H1 (cell line): ENCODE measurements at regions not wholly inside any gene's neighbourhood (a gene's known extent, or its start where the extent isn't known, plus 50 kb on each side); places are given as distances from the start of the nearest gene placed in this dataset.

Experiments
- CTCF ChIA-PET: fragments of 300-600 bp; sonication (Branson Sonifier 250); formaldehyde crosslinking; loops from one replicate; lab custom pipeline; 2021; ENCODE audit not compliant: partially characterized antibody; lab: Charles Lee
- POLR2A ChIA-PET: fragments of 300-600 bp; sonication (Branson Sonifier 250); formaldehyde crosslinking; loops from one replicate; lab custom pipeline; 2021; ENCODE audit warnings: inconsistent platforms; ENCODE audit not compliant: partially characterized antibody; lab: Charles Lee
- DNase-seq, 2 experiments: peaks; one replicate each; pipeline versions ENCODE4 v3.0.0 to v3.0.0-alpha.2; 2010 to 2022; ENCODE audit warnings: low spot score in 2 of 2, low read depth in 1 of 2, mixed read lengths in 1 of 2
- FAIRE-seq: peaks from 2 replicates; lab custom pipeline; 2011; peaks lifted over from hg19 to GRCh38; lab: Jason Lieb, UNC
- H2AFZ ChIP-seq: 2 replicates; pipeline ENCODE4 v1.8.1; 2012; ENCODE audit warnings: low read length, inconsistent platforms
- H2AK5ac ChIP-seq: 2 replicates; pipeline ENCODE4 v1.6.1; 2013; ENCODE audit warnings: low read depth, low read length
- H2BK120ac ChIP-seq: replicated peaks from 2 replicates; pipeline ENCODE3; 2013; ENCODE audit warnings: low read depth, low read length, inconsistent platforms
- H2BK12ac ChIP-seq: 2 replicates; pipeline ENCODE4 v1.6.1; 2013; ENCODE audit warnings: low read depth, low read length
- H2BK15ac ChIP-seq: 2 replicates; pipeline ENCODE4 v1.6.1; 2013; ENCODE audit warnings: low read length
- H2BK20ac ChIP-seq: 2 replicates; pipeline ENCODE4 v1.6.1; 2013; ENCODE audit warnings: low read length
- H2BK5ac ChIP-seq: 2 replicates; pipeline ENCODE4 v1.6.1; 2013; ENCODE audit warnings: low read depth, low read length
- H3K14ac ChIP-seq: 2 replicates; pipeline ENCODE4 v1.6.1; 2013; ENCODE audit warnings: inconsistent platforms; ENCODE audit not compliant: insufficient read length
- H3K18ac ChIP-seq: 2 replicates; pipeline ENCODE4 v1.6.1; 2013; ENCODE audit warnings: low read length; ENCODE audit errors: extremely low read depth
- H3K23ac ChIP-seq: 2 replicates; pipeline ENCODE4 v1.6.1; 2013; ENCODE audit warnings: inconsistent platforms; ENCODE audit not compliant: insufficient read length
- H3K23me2 ChIP-seq: 2 replicates; pipeline ENCODE4 v1.6.1; 2013; ENCODE audit warnings: low read depth, low read length
- H3K27ac ChIP-seq: 2 replicates; pipeline ENCODE4 v1.6.1; 2011; ENCODE audit warnings: low read depth, low read length, inconsistent platforms
- H3K27me3 ChIP-seq, 4 experiments: replicated peaks in 1 of 4; 1 replicate in 1 of 4; 2 replicates in 3 of 4; pipeline versions ENCODE4 v1.6.1 to v1.8.1; 2011 to 2013; ENCODE audit warnings: low read length in 3 of 4, mild to moderate bottlenecking in 3 of 4, inconsistent platforms in 2 of 4, mixed read lengths in 2 of 4, moderate library complexity in 1 of 4; ENCODE audit not compliant: control insufficient read depth in 3 of 4, insufficient read depth in 3 of 4; ENCODE audit errors: extremely low read depth in 1 of 4
- H3K36me3 ChIP-seq, 4 experiments: 2 replicates each; pipeline versions ENCODE4 v1.6.1 to v1.8.1; 2011 to 2013; ENCODE audit warnings: mild to moderate bottlenecking in 4 of 4, low read length in 3 of 4, moderate library complexity in 2 of 4, control low read depth in 1 of 4, inconsistent platforms in 1 of 4; ENCODE audit not compliant: insufficient read depth in 4 of 4, control insufficient read depth in 2 of 4
- H3K4ac ChIP-seq: replicated peaks from 2 replicates; pipeline ENCODE3; 2013; ENCODE audit warnings: low read length, low read depth, mixed read lengths, inconsistent platforms; ENCODE audit not compliant: insufficient read length
- H3K4me1 ChIP-seq, 4 experiments: replicated peaks in 1 of 4; 1 replicate in 1 of 4; 2 replicates in 3 of 4; pipeline versions ENCODE4 v1.6.1 to v1.8.1; 2011 to 2013; ENCODE audit warnings: low read length in 3 of 4, inconsistent platforms in 2 of 4, mixed read lengths in 1 of 4; ENCODE audit not compliant: insufficient read depth in 4 of 4, control insufficient read depth in 3 of 4
- H3K4me2 ChIP-seq, 2 experiments: 2 replicates each; pipeline versions ENCODE4 v1.6.1 to v1.8.1; 2011 to 2013; ENCODE audit warnings: low read depth in 2 of 2, low read length in 2 of 2, control low read depth in 1 of 2, inconsistent platforms in 1 of 2, mild to moderate bottlenecking in 1 of 2; ENCODE audit not compliant: insufficient read depth in 1 of 2
- H3K4me3 ChIP-seq, 4 experiments: fragments of 200-600, 300-600 bp in 1 of 4; sonication (generic), shearing (Covaris generic), sonication (Bioruptor Twin) in 1 of 4; 2 replicates each; pipeline versions ENCODE4 v1.5.1 to v1.8.1; 2011 to 2016; ENCODE audit warnings: low read length in 4 of 4, low read depth in 3 of 4, control low read depth in 2 of 4, inconsistent platforms in 2 of 4, mild to moderate bottlenecking in 2 of 4, mixed read lengths in 1 of 4, moderate library complexity in 1 of 4; ENCODE audit not compliant: insufficient read depth in 2 of 4; ENCODE audit errors: extremely low read depth in 1 of 4
- H3K56ac ChIP-seq: replicated peaks from 2 replicates; pipeline ENCODE3; 2013; ENCODE audit warnings: low read depth, mild to moderate bottlenecking, mixed read lengths, low read length, inconsistent platforms; ENCODE audit not compliant: insufficient read length
- H3K79me1 ChIP-seq: 2 replicates; pipeline ENCODE4 v1.6.1; 2013; ENCODE audit warnings: low read depth, low read length, control low read depth
- H3K79me2 ChIP-seq, 2 experiments: 2 replicates each; pipeline versions ENCODE4 v1.6.1 to v1.8.1; 2012 to 2013; ENCODE audit warnings: low read length in 2 of 2, mild to moderate bottlenecking in 2 of 2, inconsistent platforms in 1 of 2; ENCODE audit not compliant: insufficient read depth in 2 of 2, control insufficient read depth in 1 of 2
- H3K9ac ChIP-seq, 4 experiments: replicated peaks in 1 of 4; 1 replicate in 1 of 4; 2 replicates in 3 of 4; pipeline versions ENCODE4 v1.6.1 to v1.8.1; 2011 to 2013; ENCODE audit warnings: low read depth in 3 of 4, low read length in 3 of 4, control low read depth in 2 of 4, mild to moderate bottlenecking in 2 of 4, moderate library complexity in 2 of 4, inconsistent platforms in 1 of 4; ENCODE audit errors: extremely low read depth in 1 of 4
- H3K9me3 ChIP-seq, 2 experiments: 2 replicates each; pipeline versions ENCODE4 v1.6.1 to v1.8.1; 2012 to 2013; ENCODE audit warnings: mild to moderate bottlenecking in 2 of 2, moderate library complexity in 2 of 2, control low read depth in 1 of 2, inconsistent platforms in 1 of 2, low read depth in 1 of 2, low read length in 1 of 2, mixed read lengths in 1 of 2; ENCODE audit not compliant: insufficient read depth in 2 of 2
- H4K20me1 ChIP-seq, 2 experiments: replicated peaks in 1 of 2; 2 replicates each; pipeline versions ENCODE3 to v1.8.1; 2011 to 2013; ENCODE audit warnings: inconsistent platforms in 2 of 2, low read length in 2 of 2, mild to moderate bottlenecking in 1 of 2; ENCODE audit not compliant: insufficient read depth in 2 of 2, control insufficient read depth in 1 of 2
- H4K5ac ChIP-seq: 2 replicates; pipeline ENCODE4 v1.6.1; 2013; ENCODE audit warnings: low read length, low read depth, mixed read lengths, inconsistent platforms; ENCODE audit not compliant: insufficient read length
- H4K8ac ChIP-seq: 2 replicates; pipeline ENCODE4 v1.8.0; 2013; ENCODE audit warnings: mild to moderate bottlenecking, moderate library complexity, low read length, inconsistent platforms; ENCODE audit not compliant: insufficient read depth; ENCODE audit errors: extremely low read depth
- H4K91ac ChIP-seq: replicated peaks from 2 replicates; pipeline ENCODE3; 2013; ENCODE audit warnings: low read length, mixed read lengths, inconsistent platforms; ENCODE audit not compliant: insufficient read length
- BACH1 ChIP-seq: IDR thresholded peaks from 2 replicates; pipeline ENCODE4 v1.6.1; 2012; ENCODE audit warnings: low read length, improper control_type of control experiment
- CBX5 ChIP-seq: fragments of 300-800, 300-1000 bp; sonication (generic); IDR thresholded peaks from 2 replicates; pipeline ENCODE4 v1.7.1; 2016; ENCODE audit warnings: antibody characterized with exemption, low read length, low read depth
- CEBPB ChIP-seq: IDR thresholded peaks from 2 replicates; pipeline ENCODE4 v1.6.1; 2012; ENCODE audit warnings: low read depth, low read length
- EGR1 ChIP-seq: IDR thresholded peaks from 2 replicates; pipeline ENCODE4 v1.6.1; 2011; ENCODE audit warnings: low read depth, low read length, borderline replicate concordance
- POLR2A ChIP-seq, 2 experiments: IDR thresholded peaks; 1 replicate in 1 of 2; 2 replicates in 1 of 2; pipeline ENCODE4 v1.6.1; 2011; ENCODE audit warnings: low read depth in 2 of 2, low read length in 2 of 2, mild to moderate bottlenecking in 2 of 2; ENCODE audit errors: control extremely low read depth in 1 of 2
- POU5F1 ChIP-seq: IDR thresholded peaks from 2 replicates; pipeline ENCODE4 v1.6.1; 2011; ENCODE audit warnings: low read depth, mild to moderate bottlenecking, low read length, moderate library complexity
- RAD21 ChIP-seq, 2 experiments: IDR thresholded peaks in 1 of 2; conservative IDR thresholded peaks in 1 of 2; 2 replicates each; pipeline ENCODE4 v1.6.1; 2011; ENCODE audit warnings: low read depth in 2 of 2, low read length in 2 of 2, improper control_type of control experiment in 1 of 2, inconsistent platforms in 1 of 2, mild to moderate bottlenecking in 1 of 2, moderate library complexity in 1 of 2
- RBBP5 ChIP-seq: IDR thresholded peaks from 2 replicates; pipeline ENCODE4 v1.7.1; 2012; ENCODE audit warnings: low read depth, mild to moderate bottlenecking, inconsistent platforms, low read length, moderate library complexity, borderline replicate concordance
- SIX5 ChIP-seq: IDR thresholded peaks from 2 replicates; pipeline ENCODE4 v1.6.1; 2011; ENCODE audit warnings: mild to moderate bottlenecking, low read depth, low read length
- SP4 ChIP-seq: IDR thresholded peaks from 2 replicates; pipeline ENCODE4 v1.6.1; 2012; ENCODE audit warnings: low read length, inconsistent platforms
- SUZ12 ChIP-seq: fragments of 200-600 bp; sonication (generic); IDR thresholded peaks from 2 replicates; pipeline ENCODE4 v1.6.1; 2012; ENCODE audit warnings: mild to moderate bottlenecking, inconsistent platforms, low read length, moderate library complexity, mixed read lengths
- TAF7 ChIP-seq: optimal IDR thresholded peaks from 2 replicates; pipeline ENCODE3; 2011; ENCODE audit warnings: low read depth, mild to moderate bottlenecking, inconsistent platforms, low read length, moderate library complexity, borderline replicate concordance
- ZNF274 ChIP-seq: IDR thresholded peaks from 2 replicates; pipeline ENCODE4 v1.7.0; 2012; ENCODE audit warnings: low read length, borderline replicate concordance; ENCODE audit errors: extremely low read depth
- WGBS, 2 experiments: shearing (Covaris generic) in 1 of 2; methylation state at CpG; one replicate each; pipeline versions ENCODE4 v1.1.6 to v1.1.7; 2013 to 2015; ENCODE audit warnings: low lambda C conversion rate in 2 of 2, mixed read lengths in 2 of 2, inconsistent platforms in 1 of 2, low coverage in 1 of 2, missing lambda C conversion rate in 1 of 2; ENCODE audit not compliant: insufficient replicate concordance in 2 of 2, insufficient coverage in 1 of 2, insufficient read length in 1 of 2; ENCODE audit errors: extremely low coverage in 1 of 2, missing lambda C conversion rate in 1 of 2; 5-methylcytosine and 5-hydroxymethylcytosine counted together
- TF ChIP-seq, protein P1 (sequence below): IDR thresholded peaks from 2 replicates; pipeline ENCODE4 v1.6.1; 2012; ENCODE audit warnings: inconsistent platforms

- Histone ChIP-seq H2BK5ac (no peak overlapping the region), H2AK5ac (no peak overlapping the region), H2BK20ac (no peak overlapping the region), H4K20me1 (no peaks in the 10 kb centered on the region), H2BK120ac (no peak overlapping the region), H3K79me1 (no peaks in the 10 kb centered on the region), H3K4me1 (no peaks in the 10 kb centered on the region), H3K27me3 (no peaks in the 10 kb centered on the region), H2BK12ac (no peak overlapping the region), H2BK15ac (no peak overlapping the region), H3K9ac (no peak overlapping the region), H3K9me3 (no peaks in the 10 kb centered on the region), H3K14ac (no peak overlapping the region), H3K79me2 (no peaks in the 10 kb centered on the region), H3K23ac (no peak overlapping the region), H3K4ac (no peak overlapping the region), H4K8ac (no peak overlapping the region), H4K5ac (no peak overlapping the region), H3K4me3 (no peak overlapping the region), H2AFZ (no peak overlapping the region), H3K27ac (no peak overlapping the region), H3K18ac (no peak overlapping the region), H3K56ac (no peak overlapping the region), H4K91ac (no peak overlapping the region), H3K4me2 (no peak overlapping the region), H3K36me3 (no peaks in the 10 kb centered on the region), H3K23me2 (no peaks in the 10 kb centered on the region)
- WGBS, 2 experiments = 94% methylated on average over 3 of the region's 3 CpGs; no CpG with 5 or more reads in 1 of the 2 experiments
- CTCF ChIA-PET = no interaction called here
- DNase-seq = no peak
- POLR2A ChIA-PET = no interaction called here
- FAIRE-seq = no peak
- no peak for TF ChIP-seq CBX5
- TF ChIP-seq POLR2A (IDR thresholded peaks at IDR 0.05; ENCODE audit: control extremely low read depth in 1 of 2, low read depth in 2 of 2, low read length in 2 of 2) = no peak
- no peak for TF ChIP-seq SIX5
- no peak for TF ChIP-seq RAD21 (IDR thresholded peaks at IDR 0.05 in 1 of 2, conservative IDR thresholded peaks at IDR 0.05 in 1 of 2; ENCODE audit: low read depth in 2 of 2, low read length in 2 of 2)
- TF ChIP-seq ZNF274 = no peak
- TF ChIP-seq CEBPB = no peak
- no peak for TF ChIP-seq RBBP5
- TF ChIP-seq BACH1 = no peak
- TF ChIP-seq, protein P1, sequence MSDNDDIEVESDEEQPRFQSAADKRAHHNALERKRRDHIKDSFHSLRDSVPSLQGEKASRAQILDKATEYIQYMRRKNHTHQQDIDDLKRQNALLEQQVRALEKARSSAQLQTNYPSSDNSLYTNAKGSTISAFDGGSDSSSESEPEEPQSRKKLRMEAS = no peak
- TF ChIP-seq SP4 = no peak
- TF ChIP-seq POU5F1 = no peak
- TF ChIP-seq TAF7 = no peak
- TF ChIP-seq EGR1 = no peak
- TF ChIP-seq SUZ12 = no peak
Observed at GRCh38 chr13:37493775-37494174, 104.8 kb downstream of the POSTN start.
